Fibroblast of lung (primary cell): ENCODE measurements at regions not wholly inside any gene's neighbourhood (a gene's known extent, or its start where the extent isn't known, plus 50 kb on each side); places are given as distances from the start of the nearest gene placed in this dataset.

Experiments used
- CTCF ChIP-seq, 2 donors: IDR thresholded peaks in 1 of 2; conservative IDR thresholded peaks in 1 of 2; 1 replicate in 1 of 2; 2 replicates in 1 of 2; pipeline ENCODE4 v1.5.1; 2011 to 2012; ENCODE audit warnings: low read length in 2 of 2, control low read depth in 1 of 2, inconsistent platforms in 1 of 2, low read depth in 1 of 2, mild to moderate bottlenecking in 1 of 2
- EZH2 ChIP-seq: IDR thresholded peaks from 2 replicates; pipeline ENCODE4 v1.5.1; 2012; ENCODE audit warnings: low read length, control low read depth, mild to moderate bottlenecking; ENCODE audit errors: missing control alignments

- TF ChIP-seq CTCF (conservative IDR thresholded peaks at IDR 0.05 in 1 of 2, IDR thresholded peaks at IDR 0.05 in 1 of 2; ENCODE audit: low read depth in 1 of 2, low read length in 2 of 2) (no peak), EZH2 (no peak)
These were observed 1246.2 kb downstream of the SLITRK1 start for GRCh38 chr13:82636119-82636518.
